ENCODE measurements at regions not wholly inside any gene's neighbourhood (a gene's known extent, or its start where the extent isn't known, plus 50 kb on each side); places are given as distances from the start of the nearest gene placed in this dataset.
"Not testable (repeated sequence)": the region's sequence is repeated elsewhere in the genome, so short reads cannot be mapped to it uniquely, and the experiment has no call there.

- no peak for DNase-seq
Measured at GRCh38 chr12:62166525-62166924, 93.7 kb upstream of the USP15 start.

- DNase-seq = no peak
Measured at GRCh38 chr12:62168411-62168810, 91.8 kb upstream of the USP15 start.

GRCh38 chr12:62170241-62170640 is 90.0 kb upstream of the USP15 start:
- DNase-seq = no peak

- no peak for DNase-seq
Measured at GRCh38 chr12:62190689-62191490, 69.3 kb upstream of the USP15 start.

- no peak for DNase-seq
Measured at GRCh38 chr12:62191491-62192179, 68.6 kb upstream of the USP15 start.

- peak; percentile 78 for DNase-seq
Measured at GRCh38 chr12:62192180-62192902, 67.9 kb upstream of the USP15 start.

GRCh38 chr12:62192903-62193250 is 67.3 kb upstream of the USP15 start:
- DNase-seq = no peak

- DNase-seq = no peak
Measured at GRCh38 chr12:62194031-62194430, 66.2 kb upstream of the USP15 start.

- no peak for DNase-seq
Measured at GRCh38 chr12:62194616-62195015, 65.6 kb upstream of the USP15 start.

- no peak for DNase-seq
Measured at GRCh38 chr12:62196146-62196545, 64.1 kb upstream of the USP15 start.

GRCh38 chr12:62202861-62203260 is 57.3 kb upstream of the USP15 start:
- DNase-seq = not testable (repeated sequence)

GRCh38 chr12:62205346-62205745 is 54.9 kb upstream of the USP15 start:
- DNase-seq = no peak

GRCh38 chr12:62207248-62207647 is 53.0 kb upstream of the USP15 start:
- no peak for DNase-seq
